ENCODE measurements at regions not wholly inside any gene's neighbourhood (a gene's known extent, or its start where the extent isn't known, plus 50 kb on each side); places are given as distances from the start of the nearest gene placed in this dataset.
A peak's percentile ranks its signal among the peaks of the same experiment; 100 is the strongest.
"Not testable (repeated sequence)": the region's sequence is repeated elsewhere in the genome, so short reads cannot be mapped to it uniquely, and the experiment has no call there.

GRCh38 chr13:16201202-16201601, 2980.4 kb downstream of the TUBA3C start:
- H3K4me3 ChIP-seq (ENCODE audit: low read length); H3K4me1 Mint-ChIP-seq (ENCODE audit: low read depth); CTCF ChIA-PET; H3K27ac ChIP-seq (ENCODE audit: low read depth in 1 of 2, low read length in 2 of 2); H3K27ac Mint-ChIP-seq; DNase-seq; ATAC-seq (ENCODE audit: poor library complexity); H3K4me3 Mint-ChIP-seq; H3K36me3 Mint-ChIP-seq (ENCODE audit: low read depth); H3K9me3 Mint-ChIP-seq; H3K27me3 Mint-ChIP-seq; H3K9me3 ChIP-seq (ENCODE audit: control insufficient read depth in 1 of 2, insufficient read depth in 1 of 2, low read length in 2 of 2); POLR2A ChIA-PET; H3K36me3 ChIP-seq (ENCODE audit: insufficient read depth, low read length); H3K27me3 ChIP-seq (ENCODE audit: control insufficient read depth in 1 of 2, insufficient read depth in 2 of 2, low read length in 2 of 2); intact Hi-C loops (cut with DNase I, micrococcal nuclease); H3K4me1 ChIP-seq (ENCODE audit: insufficient read depth, low read length): not testable (repeated sequence)

GRCh38 chr13:16160609-16161008, 3021.0 kb downstream of the TUBA3C start:
- H3K4me3 ChIP-seq (ENCODE audit: low read length); intact Hi-C loops (cut with DNase I, micrococcal nuclease); H3K4me1 ChIP-seq (ENCODE audit: insufficient read depth, low read length); CTCF ChIA-PET; H3K27me3 ChIP-seq (ENCODE audit: control insufficient read depth in 1 of 2, insufficient read depth in 2 of 2, low read length in 2 of 2); H3K36me3 ChIP-seq (ENCODE audit: insufficient read depth, low read length); H3K27ac ChIP-seq (ENCODE audit: low read depth in 1 of 2, low read length in 2 of 2); ATAC-seq (ENCODE audit: poor library complexity); H3K4me1 Mint-ChIP-seq (ENCODE audit: low read depth); H3K36me3 Mint-ChIP-seq (ENCODE audit: low read depth); H3K4me3 Mint-ChIP-seq; H3K9me3 Mint-ChIP-seq; H3K9me3 ChIP-seq (ENCODE audit: control insufficient read depth in 1 of 2, insufficient read depth in 1 of 2, low read length in 2 of 2); POLR2A ChIA-PET; H3K27me3 Mint-ChIP-seq; DNase-seq; H3K27ac Mint-ChIP-seq: not testable (repeated sequence)

- intact Hi-C loops (cut with DNase I, micrococcal nuclease) = not testable (repeated sequence)
Observed at GRCh38 chr13:16158958-16159357, 3022.7 kb downstream of the TUBA3C start.

GRCh38 chr13:16158016-16158415, 3023.6 kb downstream of the TUBA3C start:
- H3K4me1 ChIP-seq (ENCODE audit: insufficient read depth, low read length); ATAC-seq (ENCODE audit: poor library complexity); H3K27ac ChIP-seq (ENCODE audit: low read depth in 1 of 2, low read length in 2 of 2); CTCF ChIA-PET; H3K4me3 ChIP-seq (ENCODE audit: low read length); H3K27me3 ChIP-seq (ENCODE audit: control insufficient read depth in 1 of 2, insufficient read depth in 2 of 2, low read length in 2 of 2); H3K36me3 Mint-ChIP-seq (ENCODE audit: low read depth); H3K4me1 Mint-ChIP-seq (ENCODE audit: low read depth); H3K36me3 ChIP-seq (ENCODE audit: insufficient read depth, low read length); H3K27me3 Mint-ChIP-seq; H3K27ac Mint-ChIP-seq; H3K9me3 ChIP-seq (ENCODE audit: control insufficient read depth in 1 of 2, insufficient read depth in 1 of 2, low read length in 2 of 2); H3K4me3 Mint-ChIP-seq; intact Hi-C loops (cut with DNase I, micrococcal nuclease); H3K9me3 Mint-ChIP-seq; POLR2A ChIA-PET: not testable (repeated sequence)
- peak in 1 of 14 experiments; percentile 12 for DNase-seq

More at GRCh38 chr13:16158958-16159357, 3022.7 kb downstream of the TUBA3C start:
- H3K4me3 Mint-ChIP-seq; H3K4me1 Mint-ChIP-seq (ENCODE audit: low read depth); ATAC-seq (ENCODE audit: poor library complexity); H3K4me1 ChIP-seq (ENCODE audit: insufficient read depth, low read length); H3K36me3 Mint-ChIP-seq (ENCODE audit: low read depth); H3K27me3 Mint-ChIP-seq; H3K9me3 Mint-ChIP-seq; H3K27ac Mint-ChIP-seq; DNase-seq; H3K27ac ChIP-seq (ENCODE audit: low read depth in 1 of 2, low read length in 2 of 2); H3K4me3 ChIP-seq (ENCODE audit: low read length); H3K27me3 ChIP-seq (ENCODE audit: control insufficient read depth in 1 of 2, insufficient read depth in 2 of 2, low read length in 2 of 2); CTCF ChIA-PET; H3K9me3 ChIP-seq (ENCODE audit: control insufficient read depth in 1 of 2, insufficient read depth in 1 of 2, low read length in 2 of 2); H3K36me3 ChIP-seq (ENCODE audit: insufficient read depth, low read length); POLR2A ChIA-PET: not testable (repeated sequence)

GRCh38 chr13:16152849-16153248, 3028.8 kb downstream of the TUBA3C start:
- H3K4me3 ChIP-seq (ENCODE audit: low read length); H3K27ac ChIP-seq (ENCODE audit: low read depth in 1 of 2, low read length in 2 of 2); H3K36me3 Mint-ChIP-seq (ENCODE audit: low read depth); ATAC-seq (ENCODE audit: poor library complexity); H3K4me3 Mint-ChIP-seq; intact Hi-C loops (cut with DNase I, micrococcal nuclease); DNase-seq; H3K9me3 Mint-ChIP-seq; H3K27ac Mint-ChIP-seq; CTCF ChIA-PET; H3K36me3 ChIP-seq (ENCODE audit: insufficient read depth, low read length); H3K27me3 Mint-ChIP-seq; H3K4me1 Mint-ChIP-seq (ENCODE audit: low read depth); POLR2A ChIA-PET; H3K27me3 ChIP-seq (ENCODE audit: control insufficient read depth in 1 of 2, insufficient read depth in 2 of 2, low read length in 2 of 2); H3K4me1 ChIP-seq (ENCODE audit: insufficient read depth, low read length); H3K9me3 ChIP-seq (ENCODE audit: control insufficient read depth in 1 of 2, insufficient read depth in 1 of 2, low read length in 2 of 2): not testable (repeated sequence)

GRCh38 chr13:16151296-16151695, 3030.3 kb downstream of the TUBA3C start:
- CTCF ChIA-PET; H3K27ac Mint-ChIP-seq; H3K36me3 ChIP-seq (ENCODE audit: insufficient read depth, low read length): not testable (repeated sequence)

GRCh38 chr13:16149415-16149814, 3032.2 kb downstream of the TUBA3C start:
- H3K27me3 ChIP-seq (ENCODE audit: control insufficient read depth in 1 of 2, insufficient read depth in 2 of 2, low read length in 2 of 2); H3K4me1 Mint-ChIP-seq (ENCODE audit: low read depth); H3K36me3 Mint-ChIP-seq (ENCODE audit: low read depth); H3K27me3 Mint-ChIP-seq; ATAC-seq (ENCODE audit: poor library complexity); H3K4me1 ChIP-seq (ENCODE audit: insufficient read depth, low read length); CTCF ChIA-PET; H3K4me3 Mint-ChIP-seq; H3K9me3 Mint-ChIP-seq; H3K27ac ChIP-seq (ENCODE audit: low read depth in 1 of 2, low read length in 2 of 2); intact Hi-C loops (cut with DNase I, micrococcal nuclease); POLR2A ChIA-PET; H3K27ac Mint-ChIP-seq; H3K9me3 ChIP-seq (ENCODE audit: control insufficient read depth in 1 of 2, insufficient read depth in 1 of 2, low read length in 2 of 2); H3K4me3 ChIP-seq (ENCODE audit: low read length); H3K36me3 ChIP-seq (ENCODE audit: insufficient read depth, low read length): not testable (repeated sequence)
- DNase-seq = peak in 1 of 14 experiments; percentile 6

More at GRCh38 chr13:16151296-16151695, 3030.3 kb downstream of the TUBA3C start:
- H3K4me3 Mint-ChIP-seq; H3K27me3 ChIP-seq (ENCODE audit: control insufficient read depth in 1 of 2, insufficient read depth in 2 of 2, low read length in 2 of 2); ATAC-seq (ENCODE audit: poor library complexity); H3K4me1 ChIP-seq (ENCODE audit: insufficient read depth, low read length); H3K9me3 Mint-ChIP-seq; H3K4me3 ChIP-seq (ENCODE audit: low read length); H3K27ac ChIP-seq (ENCODE audit: low read depth in 1 of 2, low read length in 2 of 2); POLR2A ChIA-PET; H3K27me3 Mint-ChIP-seq; H3K4me1 Mint-ChIP-seq (ENCODE audit: low read depth); DNase-seq; H3K9me3 ChIP-seq (ENCODE audit: control insufficient read depth in 1 of 2, insufficient read depth in 1 of 2, low read length in 2 of 2); intact Hi-C loops (cut with DNase I, micrococcal nuclease); H3K36me3 Mint-ChIP-seq (ENCODE audit: low read depth): not testable (repeated sequence)
